PC-9 (cell line): ENCODE measurements at regions not wholly inside any gene's neighbourhood (a gene's known extent, or its start where the extent isn't known, plus 50 kb on each side); places are given as distances from the start of the nearest gene placed in this dataset.

Experiments used
- BruUV-seq: library from RNA; stranded (reverse); fragments of 400-500 nt; replicated peaks from 2 replicates; lab custom pipeline; 2021; lab: Mats Ljungman, UMichigan
- CTCF ChIA-PET: fragments of 300-600 bp; sonication (Branson Sonifier 250); formaldehyde crosslinking; loops from one replicate; lab custom pipeline; 2022; ENCODE audit warnings: antibody characterized with exemption; lab: Charles Lee
- POLR2A ChIA-PET: fragments of 300-600 bp; sonication (Branson Sonifier 250); formaldehyde crosslinking; loops from one replicate; lab custom pipeline; 2022; ENCODE audit warnings: antibody characterized with exemption; ENCODE audit not compliant: unreplicated experiment; lab: Charles Lee
- DNase-seq, 2 experiments: peaks; one replicate each; pipeline versions ENCODE4 v3.0.0 to v3.0.0-alpha.2; 2015 to 2022; ENCODE audit warnings: mixed read lengths in 1 of 2
- H2AFZ ChIP-seq: fragments of 200-600 bp; sonication (generic); 2 replicates; pipeline ENCODE4 v1.8.1; 2017; ENCODE audit warnings: antibody characterized with exemption
- H3F3A ChIP-seq: fragments of 200-600 bp; sonication (generic); 2 replicates; pipeline ENCODE4 v1.8.1; 2017; ENCODE audit warnings: antibody characterized with exemption, mild to moderate bottlenecking, low read depth; ENCODE audit not compliant: insufficient read depth
- H3K27ac ChIP-seq: fragments of 200-600 bp; sonication (generic); 2 replicates; pipeline ENCODE4 v1.6.1; 2016; ENCODE audit warnings: mixed run types
- H3K27me3 ChIP-seq: fragments of 200-600 bp; sonication (generic); 2 replicates; pipeline ENCODE4 v1.6.1; 2016; ENCODE audit warnings: low read depth, mixed run types; ENCODE audit not compliant: insufficient read depth
- H3K36me3 ChIP-seq: fragments of 200-600 bp; sonication (generic); 2 replicates; pipeline ENCODE4 v1.6.1; 2016; ENCODE audit warnings: low read depth, mixed run types
- H3K4me1 ChIP-seq: fragments of 200-600 bp; sonication (generic); replicated peaks from 2 replicates; pipeline ENCODE4 v1.6.1; 2016; ENCODE audit warnings: mixed run types; ENCODE audit not compliant: insufficient read depth
- H3K4me2 ChIP-seq: fragments of 200-600 bp; sonication (generic); 2 replicates; pipeline ENCODE4 v1.6.1; 2017; ENCODE audit warnings: mixed run types
- H3K4me3 ChIP-seq: fragments of 200-600 bp; sonication (generic); 2 replicates; pipeline ENCODE4 v1.6.1; 2016; ENCODE audit warnings: mixed run types
- H3K79me2 ChIP-seq: fragments of 200-600 bp; sonication (generic); 2 replicates; pipeline ENCODE4 v1.6.1; 2017; ENCODE audit warnings: low read depth, mixed run types
- H3K9me2 ChIP-seq: fragments of 200-600 bp; sonication (generic); 2 replicates; pipeline ENCODE4 v1.8.1; 2017; ENCODE audit warnings: mild to moderate bottlenecking; ENCODE audit not compliant: insufficient read depth
- H3K9me3 ChIP-seq: fragments of 200-600 bp; sonication (generic); 2 replicates; pipeline ENCODE4 v1.8.1; 2016; ENCODE audit warnings: low read depth; ENCODE audit not compliant: insufficient read depth
- H4K20me1 ChIP-seq: fragments of 200-600 bp; sonication (generic); 2 replicates; pipeline ENCODE4 v1.8.1; 2017; ENCODE audit not compliant: insufficient read depth
- CTCF ChIP-seq: fragments of 200-600 bp; sonication (generic); conservative IDR thresholded peaks from 2 replicates; pipeline ENCODE4 v1.6.1; 2017; ENCODE audit warnings: mixed run types, antibody characterized with exemption, mild to moderate bottlenecking, moderate library complexity
- EZH2 ChIP-seq: fragments of 200-600 bp; sonication (generic); IDR thresholded peaks from 2 replicates; pipeline ENCODE4 v1.8.0; 2017; ENCODE audit warnings: antibody characterized with exemption, low read depth
- intact Hi-C: fragments of 100-400 bp; cut with micrococcal nuclease; formaldehyde crosslinking; loops from one replicate; pipeline ENCODE4 v1.10.0; 2022; ENCODE audit not compliant: unreplicated experiment

- POLR2A ChIA-PET: interaction anchor here (0.7 kb wide), 1 partner anchor 429 kb away, joined by 3 read pairs; no protein-coding TSS in a partner anchor
- no peaks in the 10 kb centered on the region for H3K9me2 ChIP-seq
- no peak overlapping the region for H2AFZ ChIP-seq
- H3K36me3 ChIP-seq: no peaks in the 10 kb centered on the region
- H3K4me1 ChIP-seq: no peaks in the 10 kb centered on the region
- no peak overlapping the region for H3K4me3 ChIP-seq
- no peaks in the 10 kb centered on the region for H4K20me1 ChIP-seq
- CTCF ChIA-PET: no interaction called here
- no peak overlapping the region for H3K4me2 ChIP-seq
- no peaks in the 10 kb centered on the region for H3K79me2 ChIP-seq
- no peak for TF ChIP-seq EZH2
- no peak for TF ChIP-seq CTCF
- no peaks in the 10 kb centered on the region for H3F3A ChIP-seq
- no TSS peak for BruUV-seq
- intact Hi-C loops: no loop called here
- no peak overlapping the region for H3K27ac ChIP-seq
- H3K27me3 ChIP-seq: no peaks in the 10 kb centered on the region
- H3K9me3 ChIP-seq: no peaks in the 10 kb centered on the region
- DNase-seq: no peak
These were observed 229.3 kb upstream of the NEIL3 start for GRCh38 chr4:177080388-177080787.

GRCh38 chr4:177087060-177087459 is 222.6 kb upstream of the NEIL3 start:
- Histone ChIP-seq H3K4me2 (no peak overlapping the region), H3K4me3 (no peak overlapping the region), H3K36me3 (no peaks in the 10 kb centered on the region), H3K27ac (no peak overlapping the region), H3F3A (no peaks in the 10 kb centered on the region), H3K9me2 (no peaks in the 10 kb centered on the region), H4K20me1 (no peaks in the 10 kb centered on the region), H3K9me3 (no peaks in the 10 kb centered on the region), H3K79me2 (no peaks in the 10 kb centered on the region), H3K4me1 (no peaks in the 10 kb centered on the region), H2AFZ (no peak overlapping the region), H3K27me3 (no peaks in the 10 kb centered on the region)
- TF ChIP-seq CTCF: no peak
- no peak for TF ChIP-seq EZH2
- no TSS peak for BruUV-seq
- DNase-seq: no peak
- intact Hi-C loops: no loop called here
- ChIA-PET POLR2A (no interaction called here), CTCF (no interaction called here)

DNA sequence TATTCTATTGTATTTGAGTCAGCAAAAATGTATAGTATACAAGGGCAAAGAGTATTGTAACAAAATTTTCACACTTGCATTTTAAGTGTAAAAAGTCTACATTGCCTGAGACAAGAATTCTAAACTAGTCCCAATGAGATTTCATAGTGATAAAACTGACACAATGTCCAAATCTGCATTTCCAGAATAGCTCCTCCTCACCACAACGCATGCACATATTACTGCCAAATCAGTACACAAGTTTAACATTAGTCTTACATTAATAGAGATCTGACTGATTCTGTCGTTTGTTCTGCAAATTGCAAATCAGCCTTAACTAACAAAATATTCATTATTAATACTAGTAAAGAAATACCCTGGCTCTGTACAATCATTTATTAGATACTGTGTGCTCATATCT is 222.2 kb upstream of the NEIL3 start:
- POLR2A ChIA-PET: no interaction called here
- H3K79me2 ChIP-seq: no peaks in the 10 kb centered on the region
- CTCF ChIA-PET: interaction anchor here (0.6 kb wide), 1 partner anchor 75 kb away, joined by 3 read pairs; no protein-coding TSS in a partner anchor
- DNase-seq: no peak
- H2AFZ ChIP-seq: no peak overlapping the region
- H4K20me1 ChIP-seq: no peaks in the 10 kb centered on the region
- H3K4me3 ChIP-seq: no peak overlapping the region
- no TSS peak for BruUV-seq
- no peaks in the 10 kb centered on the region for H3K36me3 ChIP-seq
- H3K9me2 ChIP-seq: no peaks in the 10 kb centered on the region
- H3K27me3 ChIP-seq: no peaks in the 10 kb centered on the region
- no peak overlapping the region for H3K27ac ChIP-seq
- no peak for TF ChIP-seq CTCF
- TF ChIP-seq EZH2: no peak
- intact Hi-C loops: no loop called here
- H3F3A ChIP-seq: no peaks in the 10 kb centered on the region
- H3K4me2 ChIP-seq: no peak overlapping the region
- H3K9me3 ChIP-seq: no peaks in the 10 kb centered on the region
- no peaks in the 10 kb centered on the region for H3K4me1 ChIP-seq
